HG03342 (cell line): ENCODE measurements at regions not wholly inside any gene's neighbourhood (a gene's known extent, or its start where the extent isn't known, plus 50 kb on each side); places are given as distances from the start of the nearest gene placed in this dataset.
"Not testable (repeated sequence)": the region's sequence is repeated elsewhere in the genome, so short reads cannot be mapped to it uniquely, and the experiment has no call there.

ENCODE experiments used
- ATAC-seq: cut with Tn5 transposase; IDR thresholded peaks from one replicate; pipeline ENCODE4 v1.9.1; 2021; ENCODE audit warnings: mild to moderate bottlenecking, moderate library complexity; ENCODE audit not compliant: unreplicated experiment

DNA sequence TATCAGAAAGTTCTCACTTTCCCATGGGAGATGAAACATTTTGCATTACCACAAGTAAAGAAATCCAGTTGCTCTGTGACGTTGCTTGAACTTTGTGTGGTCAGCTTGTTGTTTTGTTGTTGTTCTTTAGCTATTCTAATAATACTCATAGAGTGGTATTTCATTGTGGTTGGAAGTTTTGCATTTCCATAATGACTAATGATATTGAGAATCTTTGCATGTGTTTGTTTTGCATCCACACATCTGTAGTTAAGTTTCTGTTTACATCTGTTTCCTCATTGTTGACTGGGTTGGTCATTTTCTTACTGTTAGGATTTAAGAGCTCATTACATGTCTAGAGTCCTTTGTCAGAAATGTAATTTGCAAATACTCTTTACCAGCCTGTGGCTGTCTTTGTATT lies 133.2 kb upstream of the LRRC61 start:
- ATAC-seq, result peak; percentile 93

DNA sequence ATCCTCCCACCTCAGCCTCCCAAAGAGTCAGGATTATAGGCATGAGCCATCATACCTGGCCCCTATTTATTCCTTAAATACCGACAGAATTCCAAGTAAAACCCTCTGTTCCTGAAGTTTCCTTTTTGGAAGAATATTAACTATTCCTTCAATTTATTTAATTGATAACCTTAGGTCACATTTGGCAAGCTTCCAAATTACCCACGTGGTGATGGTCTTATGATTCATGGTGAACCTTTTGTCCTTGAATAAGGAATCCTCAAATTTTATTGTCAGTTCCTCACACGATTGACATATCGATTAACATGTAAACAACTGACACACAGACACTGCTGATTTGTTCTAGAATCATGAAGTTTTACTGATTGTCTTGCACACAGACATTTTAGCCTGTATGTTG lies 130.6 kb upstream of the LRRC61 start:
- not testable (repeated sequence) for ATAC-seq

DNA sequence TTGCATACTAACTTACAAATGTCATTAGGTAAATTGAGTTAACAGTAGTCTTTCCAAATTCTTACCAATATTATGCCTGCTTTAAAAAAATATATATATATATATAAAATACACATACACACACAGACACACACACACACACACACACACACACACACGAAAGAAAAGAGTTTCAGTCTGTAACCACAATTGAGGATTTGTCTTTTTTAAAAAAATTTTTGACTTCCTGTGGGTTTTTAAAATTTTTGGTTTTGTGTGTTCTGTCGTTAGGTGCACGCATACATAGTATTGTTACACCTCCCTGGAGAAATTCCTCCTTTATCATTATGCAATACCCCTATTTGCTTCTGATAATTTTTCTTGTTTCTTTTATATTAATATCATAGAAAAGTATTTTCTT lies 129.3 kb upstream of the LRRC61 start:
- ATAC-seq, result not testable (repeated sequence)
